HG03025 (cell line): ENCODE measurements at regions not wholly inside any gene's neighbourhood (a gene's known extent, or its start where the extent isn't known, plus 50 kb on each side); places are given as distances from the start of the nearest gene placed in this dataset.

ENCODE experiments used
- ATAC-seq: cut with Tn5 transposase; IDR thresholded peaks from one replicate; pipeline ENCODE4 v1.9.1; 2021; ENCODE audit warnings: mild to moderate bottlenecking, moderate library complexity; ENCODE audit not compliant: unreplicated experiment, low FRiP score

DNA sequence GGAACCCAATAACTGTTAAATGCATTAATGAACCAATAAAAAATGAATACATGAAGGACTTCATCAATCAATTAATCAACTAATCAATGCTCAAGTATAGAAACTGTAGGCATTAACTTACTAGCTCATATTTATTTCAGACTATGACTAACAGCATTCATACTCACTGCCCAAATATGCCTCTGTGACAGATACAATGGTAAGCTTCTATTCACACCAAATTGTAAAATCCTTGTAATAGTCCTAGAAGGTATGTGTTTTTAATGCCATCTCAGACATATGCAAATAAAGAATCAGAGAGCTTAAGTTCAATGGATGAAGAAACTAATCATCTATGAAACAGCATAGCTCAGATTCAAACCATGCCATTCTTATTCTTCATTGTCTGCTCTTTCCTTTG is 1253.6 kb upstream of the TENM4 start:
- no peak for ATAC-seq

DNA sequence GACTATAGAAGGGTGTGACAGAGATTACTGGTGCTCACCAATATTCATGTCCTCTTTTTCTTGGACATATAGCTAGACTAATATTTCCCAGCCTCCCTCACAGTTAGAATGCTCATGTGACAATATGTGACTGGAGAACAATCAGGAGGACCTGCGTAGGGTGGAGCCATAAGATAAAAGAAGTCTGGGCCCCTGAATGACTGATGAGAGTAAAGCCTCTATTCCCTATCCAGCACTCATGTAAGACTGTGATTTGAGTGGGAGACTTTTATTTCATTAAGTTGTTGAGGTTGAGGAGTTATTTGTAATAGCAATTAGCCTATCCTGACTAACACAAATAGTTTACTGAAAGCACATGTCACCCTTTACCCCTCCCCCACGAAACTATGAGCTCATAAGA is 1247.1 kb upstream of the TENM4 start:
- no peak for ATAC-seq

DNA sequence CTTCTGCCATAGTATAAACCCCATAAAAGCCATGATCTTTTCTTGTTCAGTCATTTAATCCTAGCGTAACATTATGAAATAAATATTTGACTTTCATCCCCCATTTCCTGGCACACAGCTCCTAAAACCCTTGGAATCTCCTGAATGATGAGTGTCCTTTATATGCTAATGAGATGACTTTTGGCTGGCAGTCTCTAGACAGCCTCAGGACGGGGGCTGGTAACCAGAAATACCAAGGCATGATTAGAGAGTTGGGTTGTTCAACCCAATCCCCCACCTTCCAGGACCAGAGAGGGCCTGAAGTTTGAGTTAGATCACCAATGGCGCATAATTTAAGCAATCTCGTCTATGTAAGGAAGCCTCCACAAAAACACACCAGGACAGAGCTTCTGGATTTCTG is 1246.1 kb upstream of the TENM4 start:
- no peak for ATAC-seq

DNA sequence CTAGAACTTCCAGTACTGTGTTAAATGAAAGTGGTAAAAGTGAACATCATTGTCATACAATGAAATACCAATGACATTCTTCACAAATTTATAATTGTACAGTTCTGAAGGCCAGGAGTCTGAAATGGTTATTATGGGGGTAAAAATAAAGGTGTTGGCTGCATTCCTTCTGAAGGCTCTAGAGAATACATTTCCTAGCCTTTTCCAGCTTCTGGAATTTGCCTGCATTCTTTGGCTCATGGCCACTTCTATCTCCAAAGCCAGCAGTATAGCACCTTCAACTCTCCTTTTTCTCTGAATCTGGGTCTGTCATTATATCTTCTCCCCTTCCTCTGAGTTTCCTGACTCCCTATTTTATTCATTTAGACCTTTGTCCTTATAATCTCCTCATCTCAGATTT is 1232.7 kb upstream of the TENM4 start:
- ATAC-seq = no peak

DNA sequence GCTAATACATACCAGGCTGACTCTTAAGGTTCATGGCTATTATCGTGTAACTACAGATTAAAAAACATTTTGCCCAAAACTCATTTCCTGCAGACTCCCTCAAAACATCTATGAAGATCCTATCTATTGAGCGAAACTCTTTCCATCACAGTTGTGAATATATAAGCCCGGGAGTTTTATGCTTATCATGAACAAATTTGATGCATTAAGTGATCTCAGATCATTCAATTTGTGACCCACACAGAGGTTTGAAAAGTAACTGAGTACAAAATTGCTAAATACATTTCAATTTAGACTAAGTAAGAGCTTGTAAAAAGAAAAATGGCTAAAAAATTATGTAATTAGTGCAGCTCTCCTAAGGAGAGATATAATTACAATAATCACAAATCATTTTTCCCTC is 1228.8 kb upstream of the TENM4 start:
- ATAC-seq = no peak

DNA sequence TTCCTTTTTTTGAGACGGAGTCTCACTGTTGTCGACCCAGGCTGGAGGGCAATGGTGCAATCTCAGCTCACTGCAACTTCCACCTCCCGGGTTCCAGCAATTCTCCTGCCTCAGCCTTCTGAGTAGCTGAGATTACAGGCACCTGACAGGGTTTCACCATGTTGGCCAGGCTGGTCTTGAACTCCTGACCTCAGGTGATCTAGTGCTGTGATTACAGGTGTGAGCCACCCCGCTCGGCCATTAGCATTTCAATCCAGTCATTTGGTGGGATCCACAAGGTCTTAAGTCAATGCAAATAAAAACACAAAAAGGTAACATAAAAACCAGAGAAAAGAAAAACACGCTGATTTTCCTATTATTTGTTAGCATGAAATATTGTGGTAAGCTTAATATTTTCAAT is 1227.2 kb upstream of the TENM4 start:
- ATAC-seq = no peak

DNA sequence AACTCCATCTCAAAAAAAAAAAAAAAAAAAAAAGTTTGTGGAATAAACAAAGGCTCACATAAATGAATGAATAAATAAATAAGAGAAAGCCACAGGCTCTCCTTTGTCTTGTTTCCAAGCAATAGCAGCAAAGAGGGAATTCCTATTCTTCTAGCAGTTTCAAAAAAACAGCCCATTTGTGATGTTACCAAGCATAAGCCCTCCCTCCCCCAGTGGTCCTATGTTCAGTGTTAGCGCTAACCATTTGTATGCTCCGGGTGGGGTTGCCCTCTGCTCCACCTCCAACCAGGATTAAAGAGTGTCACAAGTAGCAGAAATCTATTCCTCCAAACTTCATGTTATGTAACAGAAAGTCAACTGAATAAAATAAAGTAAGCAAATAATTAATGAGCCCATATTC is 1215.0 kb upstream of the TENM4 start:
- no peak for ATAC-seq

DNA sequence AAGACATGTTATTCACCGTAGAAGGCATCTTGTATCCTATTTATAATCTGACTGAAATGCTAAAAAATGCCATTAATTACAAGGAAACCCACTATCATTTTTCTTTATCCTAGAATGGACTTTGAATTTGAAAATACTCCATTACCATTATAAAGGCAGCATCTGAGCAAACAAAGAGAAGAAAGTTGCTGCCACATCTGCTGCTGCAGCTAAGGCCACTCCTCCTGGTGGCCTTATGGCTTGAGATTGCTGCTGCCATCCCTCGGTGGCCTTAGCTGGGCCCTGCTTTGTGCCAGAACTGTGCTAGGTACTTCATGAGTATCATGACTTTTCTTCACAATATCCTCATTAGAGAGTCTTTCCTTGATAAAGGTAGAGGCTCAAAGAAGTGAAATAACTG is 1210.1 kb upstream of the TENM4 start:
- no peak for ATAC-seq

DNA sequence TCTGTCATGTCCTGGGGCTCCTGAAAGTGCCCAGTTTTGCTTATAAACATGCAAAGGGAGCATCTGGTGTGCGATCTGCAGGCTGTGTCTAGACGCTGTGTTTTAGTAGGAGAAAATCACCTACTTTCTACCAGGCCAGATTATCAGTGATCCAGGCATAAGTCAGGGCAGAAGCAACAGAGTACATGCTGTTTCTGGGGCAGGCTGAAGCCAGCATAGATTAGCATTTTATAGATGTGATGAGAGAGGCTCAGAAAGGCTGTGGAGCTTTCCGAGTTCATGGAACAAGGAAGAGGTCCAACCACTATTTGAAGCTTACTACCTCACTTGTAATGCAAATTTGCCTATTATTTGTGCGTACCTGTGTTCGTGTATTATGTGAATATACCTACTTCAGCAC is 1208.4 kb upstream of the TENM4 start:
- no peak for ATAC-seq

DNA sequence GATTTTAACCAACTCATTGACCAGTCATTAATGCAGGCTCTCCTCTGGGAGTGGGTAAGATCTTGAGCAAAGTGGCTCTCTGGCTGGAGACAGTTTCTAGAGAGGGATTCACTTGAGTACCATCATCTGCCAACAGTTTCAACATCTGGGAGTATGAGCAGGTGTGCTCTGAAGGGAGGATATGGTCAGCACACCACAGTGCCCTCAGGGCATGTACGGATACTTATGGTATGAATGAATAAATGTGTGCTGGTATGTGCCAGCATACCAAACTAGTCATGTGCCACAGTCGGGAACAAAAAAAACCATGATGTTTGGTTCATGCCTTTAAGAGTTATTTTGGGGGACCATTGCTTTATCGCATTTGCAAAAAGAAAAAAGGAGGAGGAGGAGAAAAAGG is 1197.5 kb upstream of the TENM4 start:
- no peak for ATAC-seq

DNA sequence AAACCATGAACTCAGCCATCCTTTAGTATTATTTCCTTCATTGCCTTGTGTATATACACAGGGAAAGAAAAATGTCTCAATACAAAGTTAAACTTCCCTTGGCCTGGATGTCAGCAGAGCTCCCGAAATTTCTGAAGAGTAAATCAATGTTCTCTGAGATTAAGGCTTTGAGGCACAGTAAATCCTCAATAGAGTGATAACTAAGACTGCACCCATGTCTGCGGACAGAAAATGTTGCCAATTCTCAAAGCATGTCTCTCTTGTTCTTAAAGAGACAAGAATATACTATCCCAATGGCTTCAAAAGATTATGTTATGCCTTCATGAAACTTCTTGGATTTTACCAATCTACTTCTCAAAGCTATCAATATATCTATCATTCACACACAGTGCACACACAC is 1196.7 kb upstream of the TENM4 start:
- no peak for ATAC-seq

DNA sequence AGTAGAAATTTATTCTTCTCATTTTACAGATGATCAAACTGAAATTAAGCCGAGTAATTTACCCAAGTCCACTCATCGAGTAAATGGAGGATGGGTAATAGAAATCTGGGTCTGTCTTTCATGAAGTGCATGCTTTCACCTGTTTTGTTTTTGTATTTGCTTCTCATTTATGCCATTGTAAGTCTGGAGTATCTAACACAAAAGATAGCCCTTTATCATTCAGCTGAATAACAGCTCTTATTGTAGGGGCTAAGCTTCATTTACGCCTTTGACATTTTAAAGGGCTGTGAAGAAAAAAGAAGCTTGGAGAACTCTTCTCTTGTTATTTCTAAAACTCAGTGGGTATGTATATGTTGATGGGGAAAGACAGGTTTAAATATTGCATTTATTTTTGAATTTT is 1196.2 kb upstream of the TENM4 start:
- ATAC-seq = no peak

DNA sequence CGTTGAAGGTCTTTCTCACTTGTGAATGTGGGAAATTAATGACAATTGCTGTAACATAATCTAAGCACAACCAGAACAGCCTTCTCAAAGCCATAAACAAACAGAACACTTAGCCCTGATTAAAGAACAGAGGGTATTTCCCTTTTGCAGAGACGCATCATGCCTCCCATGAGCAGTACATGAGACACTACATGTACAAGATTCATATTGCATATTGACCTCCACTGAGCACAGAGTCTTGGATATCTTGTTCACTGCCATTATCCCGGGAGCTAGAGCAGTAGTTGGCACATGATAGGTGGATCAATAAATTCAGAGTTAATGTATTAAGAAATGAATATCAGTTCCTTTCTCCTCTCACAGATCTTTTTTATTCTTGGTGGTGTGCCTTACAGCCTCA is 1194.3 kb upstream of the TENM4 start:
- ATAC-seq = no peak

DNA sequence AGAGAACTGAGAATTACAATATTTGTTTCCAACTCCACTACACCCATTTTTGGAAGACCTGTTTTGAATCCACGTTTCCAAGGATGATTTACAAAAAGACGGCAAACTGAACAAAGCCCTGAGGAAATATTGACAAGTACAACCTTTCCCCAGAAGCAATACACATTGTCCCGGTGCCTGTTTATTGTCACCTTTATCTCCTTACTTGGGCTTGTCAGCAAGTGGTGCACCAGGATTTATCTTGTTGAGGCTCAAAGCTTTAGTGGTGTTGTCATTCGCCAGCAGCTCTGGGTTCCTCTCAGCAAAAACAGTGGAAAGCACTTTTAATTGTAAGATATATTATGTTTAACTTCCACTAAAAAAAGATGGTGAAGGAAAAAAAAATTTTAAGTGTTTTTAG is 1191.9 kb upstream of the TENM4 start:
- ATAC-seq = no peak

DNA sequence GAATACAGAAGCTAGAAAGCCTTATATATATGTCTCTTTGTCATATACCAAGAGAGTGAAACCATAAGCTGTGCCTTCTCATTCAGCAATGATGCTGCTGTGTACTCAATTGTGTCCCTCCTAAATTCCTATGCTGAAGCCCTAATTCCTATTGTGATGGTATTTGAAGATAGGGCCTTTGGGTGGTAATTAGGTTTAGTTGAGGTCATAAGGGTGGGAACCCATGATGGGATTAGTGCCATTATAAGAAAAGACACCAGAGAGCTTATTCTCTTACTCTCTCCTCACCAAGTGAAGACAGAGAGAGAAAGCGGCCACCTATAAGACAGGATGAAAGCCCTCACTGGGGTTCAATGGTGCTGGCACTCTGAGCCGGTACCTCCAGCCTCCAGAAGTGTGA is 1191.3 kb upstream of the TENM4 start:
- no peak for ATAC-seq

DNA sequence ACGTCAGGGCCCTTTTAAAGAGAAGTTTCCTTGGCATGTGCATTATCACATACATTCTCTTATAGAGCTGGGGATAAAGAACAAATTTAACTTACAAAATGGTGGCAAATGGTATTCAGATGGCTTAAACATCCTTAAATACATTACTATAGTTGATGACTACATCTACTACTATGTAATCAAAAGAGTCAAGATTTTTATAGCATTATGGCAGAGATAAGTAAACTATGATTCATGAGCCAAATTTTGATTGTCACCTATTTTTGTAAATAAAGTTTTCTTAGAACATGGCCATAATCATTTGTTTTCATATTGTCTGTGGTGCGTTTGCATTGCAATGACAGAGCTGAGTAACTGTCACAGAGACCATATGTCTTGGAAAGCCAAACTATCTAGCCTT is 1188.6 kb upstream of the TENM4 start:
- ATAC-seq = no peak

DNA sequence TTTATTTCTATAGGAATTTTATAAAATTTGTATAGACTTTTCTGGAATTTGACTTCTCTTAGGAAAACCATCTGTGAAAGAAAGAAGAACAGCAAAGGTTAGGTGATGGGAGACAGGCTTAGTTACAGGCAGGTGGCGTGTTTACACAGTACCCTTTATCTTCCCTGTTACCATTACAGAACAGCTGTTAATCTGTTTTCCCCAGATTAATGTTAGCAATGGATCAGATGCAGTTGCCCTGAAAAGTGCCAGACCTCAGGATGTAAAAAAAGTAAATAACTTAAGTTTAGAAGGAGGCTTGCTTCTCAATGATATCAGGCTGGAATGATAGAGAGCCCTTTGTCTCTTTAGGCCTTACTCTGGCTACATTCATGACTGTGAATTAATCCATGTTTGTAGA is 1186.5 kb upstream of the TENM4 start:
- ATAC-seq = no peak

DNA sequence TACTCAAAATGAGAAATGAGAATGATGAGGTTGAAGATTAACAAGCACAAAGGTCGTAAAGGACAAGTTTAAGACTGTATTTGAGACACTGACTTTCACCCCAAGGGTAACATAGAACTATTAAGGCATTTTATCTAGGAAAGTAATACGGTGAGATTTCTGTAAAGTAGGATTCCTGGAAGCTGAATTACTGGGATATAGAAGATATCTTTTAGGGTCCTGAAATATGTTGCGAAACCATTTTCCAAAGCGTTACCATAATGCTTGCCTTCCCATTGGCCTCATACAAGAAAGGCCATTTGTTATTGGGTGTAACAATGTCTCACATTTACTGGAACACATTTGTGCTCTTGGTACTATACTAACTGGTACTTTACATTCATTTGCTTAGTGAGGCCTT is 1185.9 kb upstream of the TENM4 start:
- ATAC-seq = no peak

DNA sequence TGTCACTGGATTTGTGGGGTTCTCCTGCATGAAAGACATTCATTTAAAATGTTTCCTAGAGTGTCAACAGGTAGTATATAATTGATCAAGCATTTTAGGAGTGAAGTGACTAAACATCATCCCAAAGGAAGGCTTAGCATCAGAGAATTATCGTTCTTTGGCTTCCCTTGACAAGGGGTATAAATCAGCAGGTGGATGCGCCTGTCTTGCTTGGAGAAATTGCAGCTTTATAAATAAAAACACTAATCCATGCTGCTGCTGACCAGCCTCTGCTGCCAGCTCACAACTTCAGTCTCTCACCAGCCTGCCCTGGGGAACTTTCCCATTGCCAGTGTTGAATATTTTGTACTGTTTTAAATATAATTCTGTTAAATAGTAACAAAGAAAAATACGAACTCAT is 1184.7 kb upstream of the TENM4 start:
- no peak for ATAC-seq

DNA sequence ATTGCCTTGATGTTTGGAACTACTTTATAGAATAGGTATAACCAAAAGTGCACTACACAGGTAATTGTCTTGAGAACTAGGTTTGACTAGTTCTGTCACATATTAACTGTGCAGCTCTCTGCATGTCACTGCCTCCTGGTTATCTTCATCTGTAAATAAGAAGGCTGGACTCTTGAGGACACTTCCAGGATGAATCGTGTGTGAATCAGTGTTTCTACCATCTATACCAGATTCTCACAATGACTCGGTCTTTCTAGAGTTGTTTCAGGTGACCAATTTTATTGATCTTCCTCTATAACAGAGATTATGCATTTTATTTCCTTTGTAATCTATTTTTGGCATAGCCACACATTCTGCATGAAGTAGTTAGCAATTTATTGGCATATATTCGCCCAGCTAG is 1181.0 kb upstream of the TENM4 start:
- no peak for ATAC-seq

DNA sequence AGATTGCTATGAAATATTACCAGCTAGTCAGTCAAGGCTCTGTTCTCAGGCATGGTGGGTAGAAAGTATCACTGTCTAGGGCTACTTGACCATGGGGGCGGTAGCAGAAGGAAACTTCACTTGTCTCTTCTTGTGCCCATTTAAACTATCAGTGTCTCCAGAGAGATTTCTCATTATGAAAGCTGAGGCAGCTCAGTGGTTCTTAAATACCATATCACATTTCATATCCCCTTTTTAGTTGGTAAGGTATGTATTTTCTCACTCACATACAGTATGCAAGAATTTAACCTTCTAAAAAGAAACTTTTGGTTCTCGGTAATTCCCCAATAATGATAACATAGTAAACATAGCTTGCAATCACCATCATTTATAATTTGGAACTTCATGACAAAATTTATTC is 1180.0 kb upstream of the TENM4 start:
- no peak for ATAC-seq

DNA sequence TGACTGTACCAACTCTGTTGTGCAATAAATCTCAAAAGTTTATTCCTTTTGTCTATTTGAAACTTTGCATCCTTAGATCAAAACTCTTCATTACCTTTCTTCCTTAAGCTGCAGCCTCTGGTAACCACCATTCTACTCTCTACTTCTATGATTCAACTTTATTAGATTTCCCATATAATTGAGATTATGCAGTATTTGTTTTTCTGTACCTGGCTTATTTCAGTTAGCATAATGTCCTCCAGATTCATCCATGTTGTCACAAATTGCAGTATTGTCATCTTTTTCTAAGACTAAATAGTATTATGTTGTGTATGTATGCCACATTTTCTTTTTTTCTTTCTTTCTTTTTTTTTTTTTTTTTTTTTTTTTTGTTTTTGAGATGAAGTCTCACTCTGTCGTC is 1176.3 kb upstream of the TENM4 start:
- no peak for ATAC-seq

DNA sequence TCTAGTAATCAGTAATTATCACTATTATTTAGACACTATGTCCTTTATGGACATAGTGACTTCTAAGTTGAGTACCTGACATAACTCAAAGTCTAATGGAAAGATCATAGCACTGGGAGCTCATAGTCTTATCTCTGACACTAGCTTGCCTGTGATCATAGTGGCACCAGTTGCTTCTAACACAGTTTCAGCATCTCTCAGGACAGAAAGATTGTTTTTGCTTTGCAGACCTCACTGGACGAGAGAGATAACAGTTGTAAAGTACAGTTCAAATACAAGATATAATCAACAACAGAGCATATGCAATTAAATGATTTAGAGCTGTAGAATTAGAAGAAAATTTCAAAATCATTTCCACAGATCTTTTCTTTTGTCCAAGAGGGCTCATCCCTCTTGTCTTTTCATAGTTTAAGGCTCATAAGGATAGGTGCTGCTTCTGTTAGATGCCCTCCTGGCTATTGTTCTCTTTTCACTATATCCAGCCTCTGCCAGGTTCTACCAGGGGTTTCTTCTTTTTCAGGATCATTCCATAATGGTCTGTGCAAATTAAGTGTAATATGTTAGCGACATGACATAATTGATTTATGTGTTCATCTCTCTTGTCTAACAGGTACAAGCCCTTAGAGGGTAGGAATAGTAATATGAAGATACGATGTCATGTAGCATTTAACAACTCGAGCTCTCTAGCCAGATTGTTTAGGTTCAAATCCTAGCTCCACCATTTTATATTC is 1175.4 kb upstream of the TENM4 start:
- no peak for ATAC-seq
